Panc1 (cell line): ENCODE measurements at regions not wholly inside any gene's neighbourhood (a gene's known extent, or its start where the extent isn't known, plus 50 kb on each side); places are given as distances from the start of the nearest gene placed in this dataset.

Experiments
- ATAC-seq: fragments of 200-7000 bp; cut with Tn5 transposase; 2 replicates; pipeline ENCODE4 v1.9.1; 2020; ENCODE audit warnings: mild to moderate bottlenecking, moderate library complexity
- BruUV-seq: library from RNA; stranded (reverse); fragments of 400-500 nt; replicated peaks from 2 replicates; lab custom pipeline; 2021; lab: Mats Ljungman, UMichigan
- CTCF ChIA-PET: fragments of 300-600 bp; sonication (Branson Sonifier 250); formaldehyde crosslinking; loops from one replicate; lab custom pipeline; 2022; ENCODE audit warnings: antibody characterized with exemption; lab: Charles Lee
- POLR2A ChIA-PET: fragments of 300-600 bp; sonication (Branson Sonifier 250); formaldehyde crosslinking; loops from one replicate; lab custom pipeline; 2022; ENCODE audit warnings: antibody characterized with exemption; lab: Charles Lee
- DNase-seq: peaks from one replicate; pipeline ENCODE4 v3.0.0-alpha.2; 2010; ENCODE audit warnings: low read depth, low spot score
- H3K27ac ChIP-seq: 2 replicates; pipeline ENCODE4 v1.5.1; 2011; ENCODE audit warnings: mild to moderate bottlenecking, low read length, inconsistent platforms
- H3K27me3 ChIP-seq: fragments of 200-500 bp; sonication (Bioruptor generic); 2 replicates; pipeline ENCODE4 v1.6.0; 2014; ENCODE audit warnings: low read length, inconsistent platforms; ENCODE audit not compliant: control insufficient read depth, insufficient read depth
- H3K36me3 ChIP-seq: fragments of 200-500 bp; sonication (Bioruptor generic); 2 replicates; pipeline ENCODE4 v1.5.1; 2014; ENCODE audit warnings: inconsistent platforms, mild to moderate bottlenecking, low read length, moderate library complexity; ENCODE audit not compliant: control insufficient read depth, insufficient read depth
- H3K4me1 ChIP-seq: 2 replicates; pipeline ENCODE4 v1.5.1; 2011; ENCODE audit warnings: inconsistent platforms, mild to moderate bottlenecking, low read length, moderate library complexity; ENCODE audit not compliant: control insufficient read depth, insufficient read depth
- H3K4me3 ChIP-seq, 2 experiments: 2 replicates each; pipeline ENCODE4 v1.5.1; 2011 to 2012; ENCODE audit warnings: low read depth in 2 of 2, low read length in 2 of 2, mild to moderate bottlenecking in 2 of 2, inconsistent platforms in 1 of 2, moderate library complexity in 1 of 2
- H3K9me3 ChIP-seq: fragments of 200-500 bp; sonication (Bioruptor generic); 2 replicates; pipeline ENCODE4 v1.5.1; 2014; ENCODE audit warnings: low read depth, mild to moderate bottlenecking, inconsistent platforms, low read length, moderate library complexity; ENCODE audit not compliant: control insufficient read depth, insufficient read depth
- CTCF ChIP-seq: fragments of 450-650 bp; IDR thresholded peaks from 2 replicates; pipeline ENCODE4 v1.5.1; 2017; ENCODE audit warnings: mild to moderate bottlenecking
- POLR2AphosphoS5 ChIP-seq: IDR thresholded peaks from 2 replicates; pipeline ENCODE4 v1.6.1; 2012; ENCODE audit warnings: mild to moderate bottlenecking, low read depth, low read length, moderate library complexity
- SIN3A ChIP-seq: IDR thresholded peaks from 2 replicates; pipeline ENCODE4 v1.6.1; 2012; ENCODE audit warnings: low read depth, mild to moderate bottlenecking, low read length, moderate library complexity, borderline replicate concordance; ENCODE audit not compliant: insufficient read depth
- TCF7L2 ChIP-seq: IDR thresholded peaks from 2 replicates; pipeline ENCODE4 v1.6.1; 2011; ENCODE audit warnings: mild to moderate bottlenecking, low read depth, low read length, inconsistent platforms
- in situ Hi-C: cut with HindIII; loops from 2 replicates; pipeline ENCODE4 v1.10.0; 2016; ENCODE audit warnings: low sequenced_read_pairs, low pct_unique_long_range_greater_than_20kb
- intact Hi-C: fragments of 100-400 bp; cut with micrococcal nuclease; formaldehyde crosslinking; loops from one replicate; pipeline ENCODE4 v1.10.0; 2022; ENCODE audit not compliant: unreplicated experiment
- TF ChIP-seq, protein P1 (sequence below), 2 experiments: IDR thresholded peaks; 2 replicates each; pipeline ENCODE4 v1.6.1; 2011 to 2012; ENCODE audit warnings: low read depth in 2 of 2, control low read depth in 1 of 2, low read length in 1 of 2, mild to moderate bottlenecking in 1 of 2, moderate library complexity in 1 of 2; ENCODE audit not compliant: insufficient read depth in 1 of 2

DNA sequence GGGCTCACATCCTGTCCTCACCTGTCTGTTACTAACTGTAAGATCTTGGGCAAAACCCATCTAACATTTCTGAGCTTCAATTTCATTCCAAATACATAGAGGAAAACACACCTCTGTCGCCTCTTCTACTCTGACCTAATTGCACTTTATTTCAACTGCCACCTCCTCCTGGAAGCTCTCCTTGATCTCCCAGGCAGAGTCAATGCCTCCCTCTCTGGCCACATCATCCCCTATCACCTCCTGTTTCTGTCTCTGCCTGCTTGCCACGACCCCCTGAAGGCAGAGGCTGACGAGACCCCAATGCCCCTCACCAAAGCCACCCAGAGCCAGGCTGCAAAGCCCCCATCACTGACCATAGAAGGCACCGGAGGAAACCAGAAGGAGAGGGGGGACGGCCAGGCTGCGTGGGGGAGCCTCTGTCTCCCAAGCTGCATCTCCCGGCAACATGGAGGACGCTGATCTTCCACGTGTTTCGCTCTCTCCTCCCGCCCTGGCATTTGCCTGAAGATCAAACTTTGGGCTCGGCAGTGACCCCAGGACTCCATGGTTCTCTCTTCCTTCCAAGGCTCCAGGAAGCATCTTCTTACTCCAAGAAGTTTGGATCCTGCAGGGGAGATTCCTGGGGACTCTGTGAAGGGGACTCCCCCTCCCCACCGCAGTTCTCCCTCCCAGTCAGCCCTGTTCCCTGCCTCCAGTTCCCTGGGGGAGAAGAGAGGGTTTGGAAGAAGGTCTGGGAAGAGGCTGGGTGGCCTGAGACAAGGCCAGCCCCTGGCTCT lies 50.1 kb upstream of the BCL11B start:
- no TSS peak for BruUV-seq
- Histone ChIP-seq H3K9me3 (no peaks in the 10 kb centered on the region), H3K4me3 (no peak overlapping the region), H3K36me3 (no peaks in the 10 kb centered on the region), H3K4me1 (no peaks in the 10 kb centered on the region), H3K27ac (no peak overlapping the region), H3K27me3 (no peaks in the 10 kb centered on the region)
- POLR2A ChIA-PET = no interaction called here
- no peak for DNase-seq
- 0 out of 2 replicates have a peak, but pooled peaks have one; percentile 8 for ATAC-seq
- in situ Hi-C loops = no loop called here
- CTCF ChIA-PET = no interaction called here
- TF ChIP-seq, protein P1, sequence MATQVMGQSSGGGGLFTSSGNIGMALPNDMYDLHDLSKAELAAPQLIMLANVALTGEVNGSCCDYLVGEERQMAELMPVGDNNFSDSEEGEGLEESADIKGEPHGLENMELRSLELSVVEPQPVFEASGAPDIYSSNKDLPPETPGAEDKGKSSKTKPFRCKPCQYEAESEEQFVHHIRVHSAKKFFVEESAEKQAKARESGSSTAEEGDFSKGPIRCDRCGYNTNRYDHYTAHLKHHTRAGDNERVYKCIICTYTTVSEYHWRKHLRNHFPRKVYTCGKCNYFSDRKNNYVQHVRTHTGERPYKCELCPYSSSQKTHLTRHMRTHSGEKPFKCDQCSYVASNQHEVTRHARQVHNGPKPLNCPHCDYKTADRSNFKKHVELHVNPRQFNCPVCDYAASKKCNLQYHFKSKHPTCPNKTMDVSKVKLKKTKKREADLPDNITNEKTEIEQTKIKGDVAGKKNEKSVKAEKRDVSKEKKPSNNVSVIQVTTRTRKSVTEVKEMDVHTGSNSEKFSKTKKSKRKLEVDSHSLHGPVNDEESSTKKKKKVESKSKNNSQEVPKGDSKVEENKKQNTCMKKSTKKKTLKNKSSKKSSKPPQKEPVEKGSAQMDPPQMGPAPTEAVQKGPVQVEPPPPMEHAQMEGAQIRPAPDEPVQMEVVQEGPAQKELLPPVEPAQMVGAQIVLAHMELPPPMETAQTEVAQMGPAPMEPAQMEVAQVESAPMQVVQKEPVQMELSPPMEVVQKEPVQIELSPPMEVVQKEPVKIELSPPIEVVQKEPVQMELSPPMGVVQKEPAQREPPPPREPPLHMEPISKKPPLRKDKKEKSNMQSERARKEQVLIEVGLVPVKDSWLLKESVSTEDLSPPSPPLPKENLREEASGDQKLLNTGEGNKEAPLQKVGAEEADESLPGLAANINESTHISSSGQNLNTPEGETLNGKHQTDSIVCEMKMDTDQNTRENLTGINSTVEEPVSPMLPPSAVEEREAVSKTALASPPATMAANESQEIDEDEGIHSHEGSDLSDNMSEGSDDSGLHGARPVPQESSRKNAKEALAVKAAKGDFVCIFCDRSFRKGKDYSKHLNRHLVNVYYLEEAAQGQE (IDR thresholded peaks at IDR 0.05; ENCODE audit: insufficient read depth in 1 of 2, low read depth in 2 of 2, low read length in 1 of 2) = no peak
- no peak for TF ChIP-seq TCF7L2
- TF ChIP-seq CTCF = no peak
- no peak for TF ChIP-seq POLR2AphosphoS5
- TF ChIP-seq SIN3A = no peak
- intact Hi-C loops = loop anchor here (10.0 kb wide), 1 partner anchor 93 kb away; no protein-coding TSS in a partner anchor
